ENCODE measurements at regions not wholly inside any gene's neighbourhood (a gene's known extent, or its start where the extent isn't known, plus 50 kb on each side); places are given as distances from the start of the nearest gene placed in this dataset.

DNA sequence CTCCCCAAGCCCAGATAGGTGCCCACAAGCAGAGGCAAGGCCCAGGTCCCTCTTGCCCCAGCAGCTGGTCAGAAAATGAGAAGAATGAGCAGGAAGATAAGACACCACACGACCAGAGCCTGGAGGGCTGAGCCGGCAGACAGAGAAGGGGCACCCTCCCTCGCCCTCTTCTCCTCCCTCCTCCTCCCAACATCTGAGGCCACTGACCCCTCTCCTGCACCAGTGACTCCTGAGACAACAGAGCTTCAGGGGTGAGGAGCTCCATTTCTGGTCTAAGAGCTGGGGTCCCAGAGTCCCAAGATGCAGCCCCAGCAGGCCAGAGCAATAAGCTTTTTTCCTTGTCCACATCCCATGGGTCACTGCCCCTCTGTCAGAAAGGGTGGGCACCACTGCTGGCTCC, 159.2 kb downstream of the TRIM29 start:
- TF ChIP-seq, protein P1, sequence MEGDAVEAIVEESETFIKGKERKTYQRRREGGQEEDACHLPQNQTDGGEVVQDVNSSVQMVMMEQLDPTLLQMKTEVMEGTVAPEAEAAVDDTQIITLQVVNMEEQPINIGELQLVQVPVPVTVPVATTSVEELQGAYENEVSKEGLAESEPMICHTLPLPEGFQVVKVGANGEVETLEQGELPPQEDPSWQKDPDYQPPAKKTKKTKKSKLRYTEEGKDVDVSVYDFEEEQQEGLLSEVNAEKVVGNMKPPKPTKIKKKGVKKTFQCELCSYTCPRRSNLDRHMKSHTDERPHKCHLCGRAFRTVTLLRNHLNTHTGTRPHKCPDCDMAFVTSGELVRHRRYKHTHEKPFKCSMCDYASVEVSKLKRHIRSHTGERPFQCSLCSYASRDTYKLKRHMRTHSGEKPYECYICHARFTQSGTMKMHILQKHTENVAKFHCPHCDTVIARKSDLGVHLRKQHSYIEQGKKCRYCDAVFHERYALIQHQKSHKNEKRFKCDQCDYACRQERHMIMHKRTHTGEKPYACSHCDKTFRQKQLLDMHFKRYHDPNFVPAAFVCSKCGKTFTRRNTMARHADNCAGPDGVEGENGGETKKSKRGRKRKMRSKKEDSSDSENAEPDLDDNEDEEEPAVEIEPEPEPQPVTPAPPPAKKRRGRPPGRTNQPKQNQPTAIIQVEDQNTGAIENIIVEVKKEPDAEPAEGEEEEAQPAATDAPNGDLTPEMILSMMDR (IDR thresholded peaks at IDR 0.05; ENCODE audit: low read depth, low read length, missing input control): no peak
- TF ChIP-seq, protein P2, sequence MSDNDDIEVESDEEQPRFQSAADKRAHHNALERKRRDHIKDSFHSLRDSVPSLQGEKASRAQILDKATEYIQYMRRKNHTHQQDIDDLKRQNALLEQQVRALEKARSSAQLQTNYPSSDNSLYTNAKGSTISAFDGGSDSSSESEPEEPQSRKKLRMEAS (IDR thresholded peaks at IDR 0.05): no peak
- TF ChIP-seq TAF1 (conservative IDR thresholded peaks at IDR 0.05) (no peak), GABPA (IDR thresholded peaks at IDR 0.05 in 1 of 2, conservative IDR thresholded peaks at IDR 0.05 in 1 of 2) (no peak), RAD21 (IDR thresholded peaks at IDR 0.05) (no peak), HNF4G (IDR thresholded peaks at IDR 0.05) (no peak)
- TF ChIP-seq, protein P3, sequence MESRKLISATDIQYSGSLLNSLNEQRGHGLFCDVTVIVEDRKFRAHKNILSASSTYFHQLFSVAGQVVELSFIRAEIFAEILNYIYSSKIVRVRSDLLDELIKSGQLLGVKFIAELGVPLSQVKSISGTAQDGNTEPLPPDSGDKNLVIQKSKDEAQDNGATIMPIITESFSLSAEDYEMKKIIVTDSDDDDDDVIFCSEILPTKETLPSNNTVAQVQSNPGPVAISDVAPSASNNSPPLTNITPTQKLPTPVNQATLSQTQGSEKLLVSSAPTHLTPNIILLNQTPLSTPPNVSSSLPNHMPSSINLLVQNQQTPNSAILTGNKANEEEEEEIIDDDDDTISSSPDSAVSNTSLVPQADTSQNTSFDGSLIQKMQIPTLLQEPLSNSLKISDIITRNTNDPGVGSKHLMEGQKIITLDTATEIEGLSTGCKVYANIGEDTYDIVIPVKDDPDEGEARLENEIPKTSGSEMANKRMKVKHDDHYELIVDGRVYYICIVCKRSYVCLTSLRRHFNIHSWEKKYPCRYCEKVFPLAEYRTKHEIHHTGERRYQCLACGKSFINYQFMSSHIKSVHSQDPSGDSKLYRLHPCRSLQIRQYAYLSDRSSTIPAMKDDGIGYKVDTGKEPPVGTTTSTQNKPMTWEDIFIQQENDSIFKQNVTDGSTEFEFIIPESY (IDR thresholded peaks at IDR 0.05): no peak
- TF ChIP-seq, protein P4, sequence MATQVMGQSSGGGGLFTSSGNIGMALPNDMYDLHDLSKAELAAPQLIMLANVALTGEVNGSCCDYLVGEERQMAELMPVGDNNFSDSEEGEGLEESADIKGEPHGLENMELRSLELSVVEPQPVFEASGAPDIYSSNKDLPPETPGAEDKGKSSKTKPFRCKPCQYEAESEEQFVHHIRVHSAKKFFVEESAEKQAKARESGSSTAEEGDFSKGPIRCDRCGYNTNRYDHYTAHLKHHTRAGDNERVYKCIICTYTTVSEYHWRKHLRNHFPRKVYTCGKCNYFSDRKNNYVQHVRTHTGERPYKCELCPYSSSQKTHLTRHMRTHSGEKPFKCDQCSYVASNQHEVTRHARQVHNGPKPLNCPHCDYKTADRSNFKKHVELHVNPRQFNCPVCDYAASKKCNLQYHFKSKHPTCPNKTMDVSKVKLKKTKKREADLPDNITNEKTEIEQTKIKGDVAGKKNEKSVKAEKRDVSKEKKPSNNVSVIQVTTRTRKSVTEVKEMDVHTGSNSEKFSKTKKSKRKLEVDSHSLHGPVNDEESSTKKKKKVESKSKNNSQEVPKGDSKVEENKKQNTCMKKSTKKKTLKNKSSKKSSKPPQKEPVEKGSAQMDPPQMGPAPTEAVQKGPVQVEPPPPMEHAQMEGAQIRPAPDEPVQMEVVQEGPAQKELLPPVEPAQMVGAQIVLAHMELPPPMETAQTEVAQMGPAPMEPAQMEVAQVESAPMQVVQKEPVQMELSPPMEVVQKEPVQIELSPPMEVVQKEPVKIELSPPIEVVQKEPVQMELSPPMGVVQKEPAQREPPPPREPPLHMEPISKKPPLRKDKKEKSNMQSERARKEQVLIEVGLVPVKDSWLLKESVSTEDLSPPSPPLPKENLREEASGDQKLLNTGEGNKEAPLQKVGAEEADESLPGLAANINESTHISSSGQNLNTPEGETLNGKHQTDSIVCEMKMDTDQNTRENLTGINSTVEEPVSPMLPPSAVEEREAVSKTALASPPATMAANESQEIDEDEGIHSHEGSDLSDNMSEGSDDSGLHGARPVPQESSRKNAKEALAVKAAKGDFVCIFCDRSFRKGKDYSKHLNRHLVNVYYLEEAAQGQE (IDR thresholded peaks at IDR 0.05): no peak

All from liver (tissue), 3 donors.